ENCODE measurements at regions not wholly inside any gene's neighbourhood (a gene's known extent, or its start where the extent isn't known, plus 50 kb on each side); places are given as distances from the start of the nearest gene placed in this dataset.

DNA sequence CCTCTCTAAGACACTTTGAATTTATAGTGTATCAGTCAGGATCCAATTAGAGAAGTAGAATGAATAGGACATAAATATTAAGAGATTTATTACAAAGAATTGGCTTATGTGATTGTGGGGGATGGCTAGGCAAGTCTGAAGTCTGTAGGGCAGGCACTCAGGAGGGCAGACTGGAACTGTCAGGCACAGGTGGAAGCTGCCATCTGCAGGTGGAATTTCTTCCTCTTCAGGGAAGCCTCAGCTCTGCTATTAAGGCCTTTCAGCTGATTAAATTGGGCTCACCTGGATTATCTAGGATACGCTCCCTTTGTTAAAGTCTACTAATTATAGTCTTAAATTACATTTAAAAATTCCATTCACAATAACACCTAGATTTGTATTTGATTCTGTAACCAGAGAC is 92.0 kb upstream of the HAO2 start:
- TF ChIP-seq, protein P1, sequence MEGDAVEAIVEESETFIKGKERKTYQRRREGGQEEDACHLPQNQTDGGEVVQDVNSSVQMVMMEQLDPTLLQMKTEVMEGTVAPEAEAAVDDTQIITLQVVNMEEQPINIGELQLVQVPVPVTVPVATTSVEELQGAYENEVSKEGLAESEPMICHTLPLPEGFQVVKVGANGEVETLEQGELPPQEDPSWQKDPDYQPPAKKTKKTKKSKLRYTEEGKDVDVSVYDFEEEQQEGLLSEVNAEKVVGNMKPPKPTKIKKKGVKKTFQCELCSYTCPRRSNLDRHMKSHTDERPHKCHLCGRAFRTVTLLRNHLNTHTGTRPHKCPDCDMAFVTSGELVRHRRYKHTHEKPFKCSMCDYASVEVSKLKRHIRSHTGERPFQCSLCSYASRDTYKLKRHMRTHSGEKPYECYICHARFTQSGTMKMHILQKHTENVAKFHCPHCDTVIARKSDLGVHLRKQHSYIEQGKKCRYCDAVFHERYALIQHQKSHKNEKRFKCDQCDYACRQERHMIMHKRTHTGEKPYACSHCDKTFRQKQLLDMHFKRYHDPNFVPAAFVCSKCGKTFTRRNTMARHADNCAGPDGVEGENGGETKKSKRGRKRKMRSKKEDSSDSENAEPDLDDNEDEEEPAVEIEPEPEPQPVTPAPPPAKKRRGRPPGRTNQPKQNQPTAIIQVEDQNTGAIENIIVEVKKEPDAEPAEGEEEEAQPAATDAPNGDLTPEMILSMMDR (IDR thresholded peaks at IDR 0.05 in 4 of 5, conservative IDR thresholded peaks at IDR 0.05 in 1 of 5): no peak
- no peak for TF ChIP-seq POLR2A (IDR thresholded peaks at IDR 0.05)

All from gastrocnemius medialis (tissue), 4 donors.